HepG2 (cell line): ENCODE measurements at regions not wholly inside any gene's neighbourhood (a gene's known extent, or its start where the extent isn't known, plus 50 kb on each side); places are given as distances from the start of the nearest gene placed in this dataset.

ENCODE experiments used
- ARNTL ChIP-seq: sonication (generic); formaldehyde crosslinking; IDR thresholded peaks from 2 replicates; pipeline ENCODE4 v1.4.0; 2020; ENCODE audit warnings: mild to moderate bottlenecking, missing genetic modification reagents
- ATAD3A ChIP-seq: sonication (generic); formaldehyde crosslinking; IDR thresholded peaks from 2 replicates; pipeline ENCODE4 v1.4.0; 2020; ENCODE audit warnings: missing genetic modification reagents
- DPF2 ChIP-seq: sonication (generic); formaldehyde crosslinking; IDR thresholded peaks from 2 replicates; pipeline ENCODE4 v1.4.0; 2020; ENCODE audit warnings: mild to moderate bottlenecking, low read depth, missing genetic modification reagents, borderline replicate concordance
- EHMT2 ChIP-seq: fragments of 200-600 bp; sonication (generic); IDR thresholded peaks from 2 replicates; pipeline ENCODE4 v1.7.0; 2017; ENCODE audit warnings: antibody characterized with exemption, low read depth, low read length, borderline replicate concordance
- FOXO1 ChIP-seq: sonication (generic); formaldehyde crosslinking; IDR thresholded peaks from 2 replicates; pipeline ENCODE4 v1.4.0; 2020; ENCODE audit warnings: missing genetic modification reagents
- MAF1 ChIP-seq: sonication (generic); formaldehyde crosslinking; IDR thresholded peaks from 2 replicates; pipeline ENCODE4 v1.5.0; 2020; ENCODE audit warnings: missing genetic modification reagents, borderline replicate concordance
- POLR2A ChIP-seq, 2 experiments: IDR thresholded peaks; 2 replicates each; pipeline ENCODE4 v1.6.1; 2011; ENCODE audit warnings: low read depth in 2 of 2, low read length in 2 of 2, mild to moderate bottlenecking in 1 of 2, moderate library complexity in 1 of 2; ENCODE audit not compliant: insufficient read depth in 1 of 2
- RXRB ChIP-seq: IDR thresholded peaks from 2 replicates; pipeline ENCODE4 v1.6.1; 2016; ENCODE audit warnings: borderline replicate concordance, missing genetic modification reagents, missing compliant biosample characterization
- SMYD3 ChIP-seq: sonication (generic); formaldehyde crosslinking; IDR thresholded peaks from 2 replicates; pipeline ENCODE4 v1.8.1; 2023; ENCODE audit warnings: mild to moderate bottlenecking, missing genetic modification reagents
- SOX5 ChIP-seq: IDR thresholded peaks from 2 replicates; pipeline ENCODE4 v1.6.1; 2016; ENCODE audit warnings: borderline replicate concordance
- TCF7 ChIP-seq: sonication (generic); IDR thresholded peaks from 2 replicates; pipeline ENCODE4 v1.6.1; 2016; ENCODE audit warnings: antibody characterized with exemption, low read depth
- ZNF101 ChIP-seq: sonication (generic); formaldehyde crosslinking; IDR thresholded peaks from 2 replicates; pipeline ENCODE4 v1.4.0; 2020; ENCODE audit warnings: mild to moderate bottlenecking, low read depth, missing genetic modification reagents, borderline replicate concordance
- ZNF552 ChIP-seq: sonication (generic); formaldehyde crosslinking; IDR thresholded peaks from 2 replicates; pipeline ENCODE4 v1.9.0; 2022; ENCODE audit warnings: missing genetic modification reagents, mild to moderate bottlenecking, borderline replicate concordance
- ZNF564 ChIP-seq: sonication (generic); formaldehyde crosslinking; IDR thresholded peaks from 2 replicates; pipeline ENCODE4 v1.8.1; 2023; ENCODE audit warnings: mild to moderate bottlenecking, missing genetic modification reagents
- ZNF816 ChIP-seq: sonication (generic); formaldehyde crosslinking; IDR thresholded peaks from 2 replicates; pipeline ENCODE4 v1.8.0; 2022; ENCODE audit warnings: missing genetic modification reagents, mild to moderate bottlenecking, borderline replicate concordance
- TF ChIP-seq, protein P1 (sequence below): sonication (generic); formaldehyde crosslinking; IDR thresholded peaks from 2 replicates; pipeline ENCODE4 v1.4.0; 2020; ENCODE audit warnings: missing genetic modification reagents
- TF ChIP-seq, protein P2 (sequence below): sonication (generic); formaldehyde crosslinking; conservative IDR thresholded peaks from 2 replicates; pipeline ENCODE4 v1.8.0; 2022; ENCODE audit warnings: mild to moderate bottlenecking, moderate library complexity, missing genetic modification reagents
- TF ChIP-seq, protein P3 (sequence below), 2 experiments: fragments of 450-650 bp in 1 of 2; sonication (generic) in 1 of 2; formaldehyde crosslinking in 1 of 2; IDR thresholded peaks; 2 replicates each; pipeline versions ENCODE4 v1.6.1 to v1.8.0; 2016 to 2022; ENCODE audit warnings: antibody characterized with exemption in 1 of 2, mild to moderate bottlenecking in 1 of 2, missing genetic modification reagents in 1 of 2

GRCh38 chr5:96331681-96332361 lies 101.2 kb downstream of the PCSK1 start (continued):
- TF ChIP-seq EHMT2 (no peak), RXRB (CRISPR knock-in tag) (no peak), ARNTL (CRISPR knock-in tag) (no peak), ZNF101 (CRISPR knock-in tag) (no peak), FOXO1 (no peak), TCF7 (0 out of 2 replicates have a peak, but pooled peaks have one; percentile 12), ZNF816 (CRISPR knock-in tag) (no peak), ZNF564 (CRISPR knock-in tag) (no peak), MAF1 (CRISPR knock-in tag) (no peak), SOX5 (CRISPR knock-in tag) (no peak), SMYD3 (CRISPR knock-in tag) (no peak), POLR2A (IDR thresholded peaks at IDR 0.05; ENCODE audit: insufficient read depth in 1 of 2, low read depth in 2 of 2, low read length in 2 of 2) (no peak), DPF2 (no peak), ZNF552 (no peak), ATAD3A (CRISPR knock-in tag) (no peak)
- TF ChIP-seq, protein P1, sequence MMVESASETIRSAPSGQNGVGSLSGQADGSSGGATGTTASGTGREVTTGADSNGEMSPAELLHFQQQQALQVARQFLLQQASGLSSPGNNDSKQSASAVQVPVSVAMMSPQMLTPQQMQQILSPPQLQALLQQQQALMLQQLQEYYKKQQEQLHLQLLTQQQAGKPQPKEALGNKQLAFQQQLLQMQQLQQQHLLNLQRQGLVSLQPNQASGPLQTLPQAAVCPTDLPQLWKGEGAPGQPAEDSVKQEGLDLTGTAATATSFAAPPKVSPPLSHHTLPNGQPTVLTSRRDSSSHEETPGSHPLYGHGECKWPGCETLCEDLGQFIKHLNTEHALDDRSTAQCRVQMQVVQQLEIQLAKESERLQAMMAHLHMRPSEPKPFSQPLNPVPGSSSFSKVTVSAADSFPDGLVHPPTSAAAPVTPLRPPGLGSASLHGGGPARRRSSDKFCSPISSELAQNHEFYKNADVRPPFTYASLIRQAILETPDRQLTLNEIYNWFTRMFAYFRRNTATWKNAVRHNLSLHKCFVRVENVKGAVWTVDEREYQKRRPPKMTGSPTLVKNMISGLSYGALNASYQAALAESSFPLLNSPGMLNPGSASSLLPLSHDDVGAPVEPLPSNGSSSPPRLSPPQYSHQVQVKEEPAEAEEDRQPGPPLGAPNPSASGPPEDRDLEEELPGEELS, result peak; percentile 33
- TF ChIP-seq, protein P2, sequence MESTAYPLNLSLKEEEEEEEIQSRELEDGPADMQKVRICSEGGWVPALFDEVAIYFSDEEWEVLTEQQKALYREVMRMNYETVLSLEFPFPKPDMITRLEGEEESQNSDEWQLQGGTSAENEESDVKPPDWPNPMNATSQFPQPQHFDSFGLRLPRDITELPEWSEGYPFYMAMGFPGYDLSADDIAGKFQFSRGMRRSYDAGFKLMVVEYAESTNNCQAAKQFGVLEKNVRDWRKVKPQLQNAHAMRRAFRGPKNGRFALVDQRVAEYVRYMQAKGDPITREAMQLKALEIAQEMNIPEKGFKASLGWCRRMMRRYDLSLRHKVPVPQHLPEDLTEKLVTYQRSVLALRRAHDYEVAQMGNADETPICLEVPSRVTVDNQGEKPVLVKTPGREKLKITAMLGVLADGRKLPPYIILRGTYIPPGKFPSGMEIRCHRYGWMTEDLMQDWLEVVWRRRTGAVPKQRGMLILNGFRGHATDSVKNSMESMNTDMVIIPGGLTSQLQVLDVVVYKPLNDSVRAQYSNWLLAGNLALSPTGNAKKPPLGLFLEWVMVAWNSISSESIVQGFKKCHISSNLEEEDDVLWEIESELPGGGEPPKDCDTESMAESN (CRISPR knock-in tag), result 0 out of 2 replicates have a peak, but pooled peaks have one; percentile 20
- TF ChIP-seq, protein P3, sequence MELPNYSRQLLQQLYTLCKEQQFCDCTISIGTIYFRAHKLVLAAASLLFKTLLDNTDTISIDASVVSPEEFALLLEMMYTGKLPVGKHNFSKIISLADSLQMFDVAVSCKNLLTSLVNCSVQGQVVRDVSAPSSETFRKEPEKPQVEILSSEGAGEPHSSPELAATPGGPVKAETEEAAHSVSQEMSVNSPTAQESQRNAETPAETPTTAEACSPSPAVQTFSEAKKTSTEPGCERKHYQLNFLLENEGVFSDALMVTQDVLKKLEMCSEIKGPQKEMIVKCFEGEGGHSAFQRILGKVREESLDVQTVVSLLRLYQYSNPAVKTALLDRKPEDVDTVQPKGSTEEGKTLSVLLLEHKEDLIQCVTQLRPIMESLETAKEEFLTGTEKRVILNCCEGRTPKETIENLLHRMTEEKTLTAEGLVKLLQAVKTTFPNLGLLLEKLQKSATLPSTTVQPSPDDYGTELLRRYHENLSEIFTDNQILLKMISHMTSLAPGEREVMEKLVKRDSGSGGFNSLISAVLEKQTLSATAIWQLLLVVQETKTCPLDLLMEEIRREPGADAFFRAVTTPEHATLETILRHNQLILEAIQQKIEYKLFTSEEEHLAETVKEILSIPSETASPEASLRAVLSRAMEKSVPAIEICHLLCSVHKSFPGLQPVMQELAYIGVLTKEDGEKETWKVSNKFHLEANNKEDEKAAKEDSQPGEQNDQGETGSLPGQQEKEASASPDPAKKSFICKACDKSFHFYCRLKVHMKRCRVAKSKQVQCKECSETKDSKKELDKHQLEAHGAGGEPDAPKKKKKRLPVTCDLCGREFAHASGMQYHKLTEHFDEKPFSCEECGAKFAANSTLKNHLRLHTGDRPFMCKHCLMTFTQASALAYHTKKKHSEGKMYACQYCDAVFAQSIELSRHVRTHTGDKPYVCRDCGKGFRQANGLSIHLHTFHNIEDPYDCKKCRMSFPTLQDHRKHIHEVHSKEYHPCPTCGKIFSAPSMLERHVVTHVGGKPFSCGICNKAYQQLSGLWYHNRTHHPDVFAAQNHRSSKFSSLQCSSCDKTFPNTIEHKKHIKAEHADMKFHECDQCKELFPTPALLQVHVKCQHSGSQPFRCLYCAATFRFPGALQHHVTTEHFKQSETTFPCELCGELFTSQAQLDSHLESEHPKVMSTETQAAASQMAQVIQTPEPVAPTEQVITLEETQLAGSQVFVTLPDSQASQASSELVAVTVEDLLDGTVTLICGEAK (IDR thresholded peaks at IDR 0.05), result no peak
- TF ChIP-seq, protein P3 (CRISPR knock-in tag; IDR thresholded peaks at IDR 0.05), result no peak
